ENCODE measurements at regions not wholly inside any gene's neighbourhood (a gene's known extent, or its start where the extent isn't known, plus 50 kb on each side); places are given as distances from the start of the nearest gene placed in this dataset.

- no peaks in the 10 kb centered on the region for H3K4me1 ChIP-seq (ENCODE audit: control insufficient read depth, insufficient read depth, low read length)
- TF ChIP-seq ZNF133 (tag by site-specific recombination; IDR thresholded peaks at IDR 0.05) (no peak), KLF7 (tag by site-specific recombination; IDR thresholded peaks at IDR 0.05; ENCODE audit: borderline replicate concordance) (no peak)
- ChIA-PET CTCF (no interaction called here), POLR2A (no interaction called here)
- H3K27ac ChIP-seq (ENCODE audit: extremely low read depth, low read depth, low read length), result no peak overlapping the region
- no peaks in the 10 kb centered on the region for H3K9me3 ChIP-seq (ENCODE audit: control insufficient read depth, insufficient read depth, low read depth, low read length)
- H3K4me3 ChIP-seq (ENCODE audit: low read depth, low read length), result no peak overlapping the region
- H3K36me3 ChIP-seq (ENCODE audit: control insufficient read depth in 2 of 2, insufficient read depth in 1 of 2, low read length in 2 of 2), result no peaks in the 10 kb centered on the region
Measured at GRCh38 chr13:40165316-40165932, 501.0 kb downstream of the FOXO1 start.

GRCh38 chr13:40167327-40167726, 499.1 kb downstream of the FOXO1 start:
- POLR2A ChIA-PET, result no interaction called here

GRCh38 chr13:40168425-40169166, 497.8 kb downstream of the FOXO1 start:
- CTCF ChIA-PET, result no interaction called here

More at GRCh38 chr13:40167327-40167726, 499.1 kb downstream of the FOXO1 start:
- Histone ChIP-seq H3K36me3 (ENCODE audit: control insufficient read depth in 2 of 2, insufficient read depth in 1 of 2, low read length in 2 of 2) (no peaks in the 10 kb centered on the region), H3K4me1 (ENCODE audit: control insufficient read depth, insufficient read depth, low read length) (no peaks in the 10 kb centered on the region), H3K9me3 (ENCODE audit: control insufficient read depth, insufficient read depth, low read depth, low read length) (no peaks in the 10 kb centered on the region), H3K27ac (ENCODE audit: extremely low read depth, low read depth, low read length) (no peak overlapping the region), H3K4me3 (ENCODE audit: low read depth, low read length) (no peak overlapping the region)
- CTCF ChIA-PET, result interaction anchor here (0.6 kb wide), 1 partner anchor 1067 kb away, joined by 3 read pairs; no protein-coding TSS in a partner anchor
- no peak for TF ChIP-seq ZNF692 (tag by site-specific recombination; IDR thresholded peaks at IDR 0.05)
- no peak for TF ChIP-seq ZXDB (tag by site-specific recombination; IDR thresholded peaks at IDR 0.05)
- TF ChIP-seq SP3 (tag by site-specific recombination; IDR thresholded peaks at IDR 0.05), result no peak

GRCh38 chr13:40169476-40169875, 497.0 kb downstream of the FOXO1 start:
- Histone ChIP-seq H3K9me3 (ENCODE audit: control insufficient read depth, insufficient read depth, low read depth, low read length) (no peaks in the 10 kb centered on the region), H3K27ac (ENCODE audit: extremely low read depth, low read depth, low read length) (no peak overlapping the region), H3K4me1 (ENCODE audit: control insufficient read depth, insufficient read depth, low read length) (no peaks in the 10 kb centered on the region), H3K4me3 (ENCODE audit: low read depth, low read length) (no peak overlapping the region), H3K36me3 (ENCODE audit: control insufficient read depth in 2 of 2, insufficient read depth in 1 of 2, low read length in 2 of 2) (no peaks in the 10 kb centered on the region)
- POLR2A ChIA-PET, result no interaction called here
- CTCF ChIA-PET, result no interaction called here
- TF ChIP-seq ZNF48 (tag by site-specific recombination; IDR thresholded peaks at IDR 0.05), result no peak
- TF ChIP-seq ZNF830 (tag by site-specific recombination; IDR thresholded peaks at IDR 0.05; ENCODE audit: low read depth), result no peak
- TF ChIP-seq PATZ1 (tag by site-specific recombination; IDR thresholded peaks at IDR 0.05), result no peak
- TF ChIP-seq ZNF221 (tag by site-specific recombination; IDR thresholded peaks at IDR 0.05; ENCODE audit: borderline replicate concordance), result no peak
- TF ChIP-seq BCL11B (tag by site-specific recombination; IDR thresholded peaks at IDR 0.05; ENCODE audit: low read depth), result no peak
- no peak for TF ChIP-seq WT1 (tag by site-specific recombination; IDR thresholded peaks at IDR 0.05)
- no peak for TF ChIP-seq ZFP41 (tag by site-specific recombination; IDR thresholded peaks at IDR 0.05; ENCODE audit: borderline replicate concordance)
- no peak for TF ChIP-seq GFI1B (tag by site-specific recombination; IDR thresholded peaks at IDR 0.05)

More at GRCh38 chr13:40168425-40169166, 497.8 kb downstream of the FOXO1 start:
- Histone ChIP-seq H3K36me3 (ENCODE audit: control insufficient read depth in 2 of 2, insufficient read depth in 1 of 2, low read length in 2 of 2) (no peaks in the 10 kb centered on the region), H3K4me3 (ENCODE audit: low read depth, low read length) (no peak overlapping the region), H3K9me3 (ENCODE audit: control insufficient read depth, insufficient read depth, low read depth, low read length) (no peaks in the 10 kb centered on the region), H3K4me1 (ENCODE audit: control insufficient read depth, insufficient read depth, low read length) (no peaks in the 10 kb centered on the region), H3K27ac (ENCODE audit: extremely low read depth, low read depth, low read length) (no peak overlapping the region)
- POLR2A ChIA-PET, result no interaction called here
- no peak for TF ChIP-seq ZNF423 (tag by site-specific recombination; IDR thresholded peaks at IDR 0.05)
- no peak for TF ChIP-seq ZNF558 (tag by site-specific recombination; IDR thresholded peaks at IDR 0.05)
- no peak for TF ChIP-seq ZSCAN16 (tag by site-specific recombination; IDR thresholded peaks at IDR 0.05)
- no peak for TF ChIP-seq ZNF544 (tag by site-specific recombination; IDR thresholded peaks at IDR 0.05)
- TF ChIP-seq ZNF280C (tag by site-specific recombination; IDR thresholded peaks at IDR 0.05), result no peak
- no peak for TF ChIP-seq ZNF239 (tag by site-specific recombination; IDR thresholded peaks at IDR 0.05)
- no peak for TF ChIP-seq KLF8 (tag by site-specific recombination; IDR thresholded peaks at IDR 0.05)
- TF ChIP-seq ZNF416 (tag by site-specific recombination; IDR thresholded peaks at IDR 0.05), result no peak
- no peak for TF ChIP-seq KLF7 (tag by site-specific recombination; IDR thresholded peaks at IDR 0.05; ENCODE audit: borderline replicate concordance)
- TF ChIP-seq ZBTB17 (tag by site-specific recombination; IDR thresholded peaks at IDR 0.05), result no peak
- no peak for TF ChIP-seq HOXD13 (CRISPR knock-in tag; IDR thresholded peaks at IDR 0.05; ENCODE audit: borderline replicate concordance)
